Heart left ventricle (tissue), 13 donors: ENCODE measurements at regions not wholly inside any gene's neighbourhood (a gene's known extent, or its start where the extent isn't known, plus 50 kb on each side); places are given as distances from the start of the nearest gene placed in this dataset.

Experiments used
- POLR2A ChIP-seq, 2 donors: fragments of 450-650 bp; IDR thresholded peaks; one replicate each; pipeline ENCODE4 v1.6.1; 2017; ENCODE audit warnings: antibody characterized with exemption in 2 of 2, mild to moderate bottlenecking in 2 of 2, moderate library complexity in 2 of 2
- TF ChIP-seq, protein P1 (sequence below), 12 donors: fragments of 200-600 bp; sonication (generic) in 4 of 12; IDR thresholded peaks; one replicate each; pipeline versions ENCODE4 v1.5.0 to v1.8.0; 2018 to 2022; ENCODE audit warnings: antibody characterized with exemption in 12 of 12, mild to moderate bottlenecking in 5 of 12
- donor health status: ischemic (EF 13 %, LVEDD 7.1; RV severe dilation, severe dysfunction).
- donor health status: DM: no; HTN: yes; CAD: no.
- donor health status: DM: no; HTN: no; CAD: no.
- donor health status: ischemic (EF 25% LVEDD 6.9; RV normal size, moderate dysfunction).
- donor health status: ischemic (EF 25% LVEDD 5.7; RV mildly dilated, moderate dysfunction).
- donor health status: ischemic (EF 35%, LVEDD 5.7; RV mildly dilated, moderate dysfunction).
- donor health status: nonischemic (EF 11% LVEDD 7.7; RV severe dilation, severe dysfunction).
- donor health status: DM: yes; HTN: yes; CAD: no.
- donor health status: PGD.
- donor health status: ischemic (EF 29% LVEDD 5.4; RV normal size, mild dysfunction).
- donor health status: nonischemic (EF 23%, LVEDD 6.1; RV moderate dilation, normal function).

DNA sequence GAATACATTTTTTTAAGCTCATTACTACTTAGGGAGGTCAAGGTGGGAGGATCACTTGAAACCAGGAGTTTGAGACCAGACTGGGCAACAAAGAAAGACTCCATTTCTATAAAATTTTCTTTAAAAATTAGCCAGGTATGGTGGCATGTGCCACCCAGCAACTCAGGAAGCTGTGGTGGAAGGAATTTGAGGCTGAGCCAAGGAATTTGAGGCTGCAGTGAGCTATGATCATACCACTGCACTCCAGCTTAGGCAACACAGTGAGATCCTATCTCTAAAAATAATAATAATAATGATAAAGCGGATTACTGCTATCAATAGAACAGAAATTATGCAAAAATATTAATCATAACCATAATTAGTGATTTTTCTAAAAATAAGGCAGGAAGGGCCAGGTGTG, 170.3 kb downstream of the COPRS start:
- TF ChIP-seq, protein P1, sequence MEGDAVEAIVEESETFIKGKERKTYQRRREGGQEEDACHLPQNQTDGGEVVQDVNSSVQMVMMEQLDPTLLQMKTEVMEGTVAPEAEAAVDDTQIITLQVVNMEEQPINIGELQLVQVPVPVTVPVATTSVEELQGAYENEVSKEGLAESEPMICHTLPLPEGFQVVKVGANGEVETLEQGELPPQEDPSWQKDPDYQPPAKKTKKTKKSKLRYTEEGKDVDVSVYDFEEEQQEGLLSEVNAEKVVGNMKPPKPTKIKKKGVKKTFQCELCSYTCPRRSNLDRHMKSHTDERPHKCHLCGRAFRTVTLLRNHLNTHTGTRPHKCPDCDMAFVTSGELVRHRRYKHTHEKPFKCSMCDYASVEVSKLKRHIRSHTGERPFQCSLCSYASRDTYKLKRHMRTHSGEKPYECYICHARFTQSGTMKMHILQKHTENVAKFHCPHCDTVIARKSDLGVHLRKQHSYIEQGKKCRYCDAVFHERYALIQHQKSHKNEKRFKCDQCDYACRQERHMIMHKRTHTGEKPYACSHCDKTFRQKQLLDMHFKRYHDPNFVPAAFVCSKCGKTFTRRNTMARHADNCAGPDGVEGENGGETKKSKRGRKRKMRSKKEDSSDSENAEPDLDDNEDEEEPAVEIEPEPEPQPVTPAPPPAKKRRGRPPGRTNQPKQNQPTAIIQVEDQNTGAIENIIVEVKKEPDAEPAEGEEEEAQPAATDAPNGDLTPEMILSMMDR (IDR thresholded peaks at IDR 0.05), result no peak
- no peak for TF ChIP-seq POLR2A (IDR thresholded peaks at IDR 0.05)
